Right atrium auricular region (tissue), 2 donors: ENCODE measurements at regions not wholly inside any gene's neighbourhood (a gene's known extent, or its start where the extent isn't known, plus 50 kb on each side); places are given as distances from the start of the nearest gene placed in this dataset.

ENCODE experiments used
- DNase-seq: peaks from one replicate; pipeline ENCODE4 v3.0.0-alpha.2; 2019; ENCODE audit warnings: low spot score
- H3K27ac ChIP-seq, 2 donors: fragments of 200-600 bp; sonication (generic); 1 replicate in 1 of 2; 2 replicates in 1 of 2; pipeline ENCODE4 v1.5.1; 2016 to 2019
- H3K27me3 ChIP-seq, 2 donors: fragments of 200-600 bp; sonication (generic); one replicate each; pipeline versions ENCODE4 v1.5.1 to v1.6.0; 2017 to 2019
- H3K36me3 ChIP-seq: fragments of 200-600 bp; sonication (generic); one replicate; pipeline ENCODE4 v1.5.1; 2016
- H3K4me1 ChIP-seq, 2 donors: fragments of 200-600 bp; sonication (generic); one replicate each; pipeline versions ENCODE4 v1.5.1 to v1.6.0; 2017 to 2019
- H3K4me3 ChIP-seq, 2 donors: fragments of 200-600 bp; sonication (generic); 1 replicate in 1 of 2; 2 replicates in 1 of 2; pipeline ENCODE4 v1.5.1; 2017 to 2019; ENCODE audit warnings: mild to moderate bottlenecking in 1 of 2, moderate library complexity in 1 of 2
- H3K9me3 ChIP-seq, 2 donors: fragments of 200-600 bp; sonication (generic); one replicate each; pipeline ENCODE4 v1.5.1; 2019
- TF ChIP-seq, protein P1 (sequence below), 2 donors: fragments of 200-600 bp; sonication (generic); IDR thresholded peaks; one replicate each; pipeline ENCODE4 v1.5.1; 2019; ENCODE audit warnings: antibody characterized with exemption in 2 of 2

DNA sequence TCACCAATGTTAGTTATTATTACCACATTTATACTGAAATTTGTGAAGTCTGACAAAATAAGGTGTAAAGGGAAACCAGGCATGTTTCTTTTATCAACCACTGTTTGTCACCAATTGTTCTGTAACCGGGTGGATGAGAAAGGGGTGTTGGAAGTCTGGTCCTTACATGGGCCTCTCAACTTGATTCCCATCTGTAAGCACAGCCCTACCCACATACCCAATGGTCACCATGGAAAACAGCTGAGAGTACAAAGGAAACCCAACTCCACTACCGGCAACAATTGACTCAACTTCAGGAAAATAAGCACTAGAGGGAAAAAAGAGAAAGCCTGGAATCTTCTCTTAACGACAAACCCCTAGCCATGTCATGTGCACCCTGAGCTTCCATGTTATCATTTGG is 70.8 kb upstream of the PTCHD1 start:
- Histone ChIP-seq H3K27me3 (no peaks in the 10 kb centered on the region), H3K27ac (no peak overlapping the region), H3K4me3 (no peak overlapping the region), H3K36me3 (no peaks in the 10 kb centered on the region), H3K4me1 (no peaks in the 10 kb centered on the region), H3K9me3 (peaks cover 0 to 18% of the 10 kb centered on the region in 2 donors)
- DNase-seq = no peak
- TF ChIP-seq, protein P1, sequence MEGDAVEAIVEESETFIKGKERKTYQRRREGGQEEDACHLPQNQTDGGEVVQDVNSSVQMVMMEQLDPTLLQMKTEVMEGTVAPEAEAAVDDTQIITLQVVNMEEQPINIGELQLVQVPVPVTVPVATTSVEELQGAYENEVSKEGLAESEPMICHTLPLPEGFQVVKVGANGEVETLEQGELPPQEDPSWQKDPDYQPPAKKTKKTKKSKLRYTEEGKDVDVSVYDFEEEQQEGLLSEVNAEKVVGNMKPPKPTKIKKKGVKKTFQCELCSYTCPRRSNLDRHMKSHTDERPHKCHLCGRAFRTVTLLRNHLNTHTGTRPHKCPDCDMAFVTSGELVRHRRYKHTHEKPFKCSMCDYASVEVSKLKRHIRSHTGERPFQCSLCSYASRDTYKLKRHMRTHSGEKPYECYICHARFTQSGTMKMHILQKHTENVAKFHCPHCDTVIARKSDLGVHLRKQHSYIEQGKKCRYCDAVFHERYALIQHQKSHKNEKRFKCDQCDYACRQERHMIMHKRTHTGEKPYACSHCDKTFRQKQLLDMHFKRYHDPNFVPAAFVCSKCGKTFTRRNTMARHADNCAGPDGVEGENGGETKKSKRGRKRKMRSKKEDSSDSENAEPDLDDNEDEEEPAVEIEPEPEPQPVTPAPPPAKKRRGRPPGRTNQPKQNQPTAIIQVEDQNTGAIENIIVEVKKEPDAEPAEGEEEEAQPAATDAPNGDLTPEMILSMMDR (IDR thresholded peaks at IDR 0.05) = no peak

GRCh38 chrX:23269923-23270322 is 64.7 kb upstream of the PTCHD1 start:
- Histone ChIP-seq H3K4me1 (no peaks in the 10 kb centered on the region), H3K36me3 (no peaks in the 10 kb centered on the region), H3K27me3 (no peaks in the 10 kb centered on the region), H3K4me3 (no peak overlapping the region), H3K9me3 (no peaks in the 10 kb centered on the region), H3K27ac (no peak overlapping the region)
- TF ChIP-seq, protein P1 (IDR thresholded peaks at IDR 0.05) = no peak
- no peak for DNase-seq

GRCh38 chrX:23271026-23271425 is 63.6 kb upstream of the PTCHD1 start:
- H3K27ac ChIP-seq = no peak overlapping the region
- TF ChIP-seq, protein P1 (IDR thresholded peaks at IDR 0.05) = no peak

GRCh38 chrX:23276475-23276874 is 58.2 kb upstream of the PTCHD1 start:
- TF ChIP-seq, protein P1 (IDR thresholded peaks at IDR 0.05) = no peak

More at GRCh38 chrX:23271026-23271425, 63.6 kb upstream of the PTCHD1 start:
- DNase-seq = no peak
- Histone ChIP-seq H3K4me3 (no peak overlapping the region), H3K36me3 (no peaks in the 10 kb centered on the region), H3K27me3 (no peaks in the 10 kb centered on the region), H3K4me1 (no peaks in the 10 kb centered on the region), H3K9me3 (no peaks in the 10 kb centered on the region)

More at GRCh38 chrX:23276475-23276874, 58.2 kb upstream of the PTCHD1 start:
- H3K4me1 ChIP-seq = no peaks in the 10 kb centered on the region
- no peaks in the 10 kb centered on the region for H3K27me3 ChIP-seq
- no peak overlapping the region for H3K27ac ChIP-seq
- H3K4me3 ChIP-seq = no peak overlapping the region
- no peak for DNase-seq
- H3K9me3 ChIP-seq = no peaks in the 10 kb centered on the region
- no peaks in the 10 kb centered on the region for H3K36me3 ChIP-seq
